Lower lobe of right lung (tissue), 2 donors: ENCODE measurements at regions not wholly inside any gene's neighbourhood (a gene's known extent, or its start where the extent isn't known, plus 50 kb on each side); places are given as distances from the start of the nearest gene placed in this dataset.

Experiments
- ATAC-seq, 2 donors: fragments of 200-7000 bp; cut with Tn5 transposase; one replicate each; pipeline ENCODE4 v1.9.1; 2020 to 2022; ENCODE audit warnings: mild to moderate bottlenecking in 2 of 2, moderate library complexity in 2 of 2
- DNase-seq: peaks from one replicate; pipeline ENCODE4 v3.0.0-alpha.2; 2020
- H3K27ac ChIP-seq: fragments of 200-600 bp; one replicate; pipeline ENCODE4 v1.8.0; 2022
- H3K27me3 ChIP-seq: fragments of 200-600 bp; one replicate; pipeline ENCODE4 v1.8.0; 2022; ENCODE audit warnings: low read depth
- H3K36me3 ChIP-seq: fragments of 200-600 bp; one replicate; pipeline ENCODE4 v1.8.0; 2022; ENCODE audit warnings: mild to moderate bottlenecking
- H3K4me1 ChIP-seq: fragments of 200-600 bp; one replicate; pipeline ENCODE4 v1.8.0; 2022
- H3K4me3 ChIP-seq: fragments of 200-600 bp; one replicate; pipeline ENCODE4 v1.8.0; 2022; ENCODE audit warnings: mild to moderate bottlenecking
- H3K9me3 ChIP-seq: fragments of 200-600 bp; one replicate; pipeline ENCODE4 v1.8.0; 2022
- intact Hi-C: fragments of 100-400 bp; cut with DNase I; formaldehyde crosslinking; loops from one replicate; pipeline ENCODE4 v1.11.0; 2022
- TF ChIP-seq, protein P1 (sequence below): fragments of 200-600 bp; IDR thresholded peaks from one replicate; pipeline ENCODE4 v1.8.0; 2022; ENCODE audit warnings: antibody characterized with exemption, mild to moderate bottlenecking
- donor health status: DM: no; HTN: yes; CAD: no; lungs with severe emphysema.

DNA sequence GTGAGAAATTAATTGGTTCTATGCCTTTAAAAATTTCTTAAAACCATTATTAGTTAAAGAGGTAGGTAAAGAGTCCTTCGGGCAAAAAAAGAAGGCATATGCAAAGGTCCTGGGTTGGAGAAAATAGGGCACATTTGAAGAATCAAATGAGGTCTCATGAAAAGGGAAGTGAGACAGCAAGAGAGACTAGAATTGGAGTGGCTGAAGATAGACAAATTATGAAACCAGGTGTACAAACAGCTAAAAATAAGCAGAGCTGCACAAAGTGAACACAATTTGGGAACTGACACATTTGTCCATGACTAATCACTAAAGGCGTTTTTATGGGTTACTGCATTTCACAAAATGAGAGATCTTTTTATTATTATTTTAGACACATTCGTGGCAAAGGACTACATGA is 581.2 kb downstream of the PYDC2 start:
- TF ChIP-seq, protein P1, sequence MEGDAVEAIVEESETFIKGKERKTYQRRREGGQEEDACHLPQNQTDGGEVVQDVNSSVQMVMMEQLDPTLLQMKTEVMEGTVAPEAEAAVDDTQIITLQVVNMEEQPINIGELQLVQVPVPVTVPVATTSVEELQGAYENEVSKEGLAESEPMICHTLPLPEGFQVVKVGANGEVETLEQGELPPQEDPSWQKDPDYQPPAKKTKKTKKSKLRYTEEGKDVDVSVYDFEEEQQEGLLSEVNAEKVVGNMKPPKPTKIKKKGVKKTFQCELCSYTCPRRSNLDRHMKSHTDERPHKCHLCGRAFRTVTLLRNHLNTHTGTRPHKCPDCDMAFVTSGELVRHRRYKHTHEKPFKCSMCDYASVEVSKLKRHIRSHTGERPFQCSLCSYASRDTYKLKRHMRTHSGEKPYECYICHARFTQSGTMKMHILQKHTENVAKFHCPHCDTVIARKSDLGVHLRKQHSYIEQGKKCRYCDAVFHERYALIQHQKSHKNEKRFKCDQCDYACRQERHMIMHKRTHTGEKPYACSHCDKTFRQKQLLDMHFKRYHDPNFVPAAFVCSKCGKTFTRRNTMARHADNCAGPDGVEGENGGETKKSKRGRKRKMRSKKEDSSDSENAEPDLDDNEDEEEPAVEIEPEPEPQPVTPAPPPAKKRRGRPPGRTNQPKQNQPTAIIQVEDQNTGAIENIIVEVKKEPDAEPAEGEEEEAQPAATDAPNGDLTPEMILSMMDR: no peak
- H3K36me3 ChIP-seq: no peaks in the 10 kb centered on the region
- intact Hi-C loops: no loop called here
- H3K27me3 ChIP-seq: no peaks in the 10 kb centered on the region
- no peak for ATAC-seq
- H3K27ac ChIP-seq: no peak overlapping the region
- H3K9me3 ChIP-seq: no peaks in the 10 kb centered on the region
- H3K4me1 ChIP-seq: no peaks in the 10 kb centered on the region
- DNase-seq: no peak
- no peak overlapping the region for H3K4me3 ChIP-seq

- Histone ChIP-seq H3K36me3 (no peaks in the 10 kb centered on the region), H3K27me3 (no peaks in the 10 kb centered on the region), H3K9me3 (no peaks in the 10 kb centered on the region), H3K4me3 (no peak overlapping the region), H3K4me1 (no peaks in the 10 kb centered on the region), H3K27ac (no peak overlapping the region)
- TF ChIP-seq, protein P1: no peak
- intact Hi-C loops: no loop called here
- ATAC-seq: no peak
- DNase-seq: no peak
Measured at GRCh38 chr3:192054881-192055280, 593.9 kb downstream of the PYDC2 start.

- TF ChIP-seq, protein P1: no peak
- ATAC-seq (no peak), DNase-seq (no peak)
- H3K4me3 ChIP-seq: no peak overlapping the region
- no peaks in the 10 kb centered on the region for H3K36me3 ChIP-seq
- no peaks in the 10 kb centered on the region for H3K27me3 ChIP-seq
- intact Hi-C loops: no loop called here
- no peaks in the 10 kb centered on the region for H3K9me3 ChIP-seq
- no peaks in the 10 kb centered on the region for H3K4me1 ChIP-seq
- H3K27ac ChIP-seq: no peak overlapping the region
Measured at GRCh38 chr3:192055946-192056345, 595.0 kb downstream of the PYDC2 start.

- intact Hi-C loops: no loop called here
- Histone ChIP-seq H3K27ac (no peak overlapping the region), H3K27me3 (no peaks in the 10 kb centered on the region), H3K4me3 (no peak overlapping the region), H3K9me3 (no peaks in the 10 kb centered on the region), H3K36me3 (no peaks in the 10 kb centered on the region), H3K4me1 (no peaks in the 10 kb centered on the region)
- ATAC-seq (no peak), DNase-seq (no peak)
- TF ChIP-seq, protein P1: no peak
Measured at GRCh38 chr3:192057261-192057660, 596.3 kb downstream of the PYDC2 start.

DNA sequence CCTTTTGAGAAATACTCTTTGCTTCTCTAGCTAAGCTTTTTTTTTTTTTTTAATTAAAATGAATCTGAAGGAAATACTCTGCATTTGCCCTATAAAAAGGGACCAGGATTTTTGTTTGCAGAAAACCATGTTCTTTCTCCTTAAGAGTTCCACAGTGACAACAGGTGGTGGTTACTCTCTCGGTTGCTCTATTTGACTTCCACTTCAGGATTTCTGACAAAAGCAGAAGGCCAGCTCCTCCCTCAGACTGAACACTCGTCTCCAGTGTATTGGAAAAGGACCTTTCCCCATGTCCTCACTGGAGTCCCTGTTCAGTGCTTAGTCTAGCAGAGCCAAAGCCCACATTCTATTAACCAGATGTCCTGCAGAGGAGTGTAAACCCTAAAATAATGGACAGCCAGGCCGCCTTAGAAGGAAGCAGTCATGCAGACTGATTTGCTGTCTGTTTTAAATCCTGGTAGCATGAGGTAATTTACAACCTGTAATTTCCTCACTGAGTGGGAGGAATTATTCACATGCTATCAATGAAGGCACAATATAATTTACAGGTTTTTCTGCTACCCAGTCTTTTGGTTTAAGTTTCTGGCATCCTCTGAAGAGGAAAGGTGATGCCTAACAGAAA is 599.3 kb downstream of the PYDC2 start:
- Histone ChIP-seq H3K9me3 (no peaks in the 10 kb centered on the region), H3K27me3 (no peaks in the 10 kb centered on the region), H3K36me3 (no peaks in the 10 kb centered on the region), H3K4me1 (no peaks in the 10 kb centered on the region), H3K4me3 (no peak overlapping the region), H3K27ac (no peak overlapping the region)
- DNase-seq (no peak), ATAC-seq (no peak)
- TF ChIP-seq, protein P1: no peak
- intact Hi-C loops: no loop called here
